ENCODE measurements at regions not wholly inside any gene's neighbourhood (a gene's known extent, or its start where the extent isn't known, plus 50 kb on each side); places are given as distances from the start of the nearest gene placed in this dataset.

GRCh38 chr4:101711590-101712260 lies 78.8 kb upstream of the BANK1 start:
- no peak overlapping the region for H3K4me3 ChIP-seq
- no peaks in the 10 kb centered on the region for H3K4me1 ChIP-seq (replicated peaks in 1 of 2)
- TF ChIP-seq CTCF (IDR thresholded peaks at IDR 0.05) (no peak), POLR2A (IDR thresholded peaks at IDR 0.05) (no peak)
- H3K36me3 ChIP-seq (replicated peaks in 1 of 2): no peaks in the 10 kb centered on the region
- WGBS, 4 donors: 65 to 75% (median 67%) methylated on average over 2 of the region's 2 CpGs
- H3K27me3 ChIP-seq: no peaks in the 10 kb centered on the region
- no peaks in the 10 kb centered on the region for H3K9me3 ChIP-seq (replicated peaks in 1 of 3)
- no peak overlapping the region for H3K27ac ChIP-seq
- intact Hi-C loops (cut with DNase I): no loop called here
- DNase-seq: no peak

DNA sequence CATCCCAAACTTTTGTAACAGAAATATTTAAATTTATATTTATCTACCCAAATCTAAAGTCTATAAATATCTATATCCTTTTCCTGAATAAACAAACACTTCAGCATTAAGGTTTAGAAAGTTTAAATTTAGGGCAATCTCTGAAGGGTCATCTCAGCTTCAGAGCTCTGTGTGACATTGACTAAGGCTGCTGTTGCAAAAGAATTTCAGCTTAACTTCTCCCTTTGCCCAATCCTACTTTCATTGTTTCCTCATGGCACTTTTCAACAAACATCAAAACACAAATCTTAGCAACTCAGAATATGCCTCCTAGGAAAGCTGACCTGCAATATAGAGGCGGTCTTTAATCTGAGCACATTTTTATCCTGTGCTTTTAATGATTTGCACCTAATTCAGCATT lies 79.7 kb upstream of the BANK1 start:
- DNase-seq: no peak
- Histone ChIP-seq H3K27ac (no peak overlapping the region), H3K4me1 (replicated peaks in 1 of 2) (no peaks in the 10 kb centered on the region), H3K4me3 (no peak overlapping the region), H3K27me3 (no peaks in the 10 kb centered on the region), H3K9me3 (replicated peaks in 1 of 3) (no peaks in the 10 kb centered on the region), H3K36me3 (replicated peaks in 1 of 2) (no peaks in the 10 kb centered on the region)
- WGBS, 4 donors: 86 to 93% (median 91%) methylated on average over 1 of the region's 1 CpG
- intact Hi-C loops (cut with DNase I): no loop called here
- TF ChIP-seq CTCF (IDR thresholded peaks at IDR 0.05) (no peak), POLR2A (IDR thresholded peaks at IDR 0.05) (no peak)

- Histone ChIP-seq H3K4me3 (no peak overlapping the region), H3K27me3 (no peaks in the 10 kb centered on the region), H3K27ac (no peak overlapping the region), H3K4me1 (replicated peaks in 1 of 2) (no peaks in the 10 kb centered on the region), H3K36me3 (replicated peaks in 1 of 2) (no peaks in the 10 kb centered on the region), H3K9me3 (replicated peaks in 1 of 3) (no peaks in the 10 kb centered on the region)
- WGBS, 4 donors: 90 to 97% (median 94%) methylated on average over 1 of the region's 1 CpG
- TF ChIP-seq CTCF (IDR thresholded peaks at IDR 0.05): no peak
- TF ChIP-seq POLR2A (IDR thresholded peaks at IDR 0.05): no peak
- intact Hi-C loops (cut with DNase I): no loop called here
- DNase-seq: no peak
Observed at GRCh38 chr4:101708293-101709039, 82.1 kb upstream of the BANK1 start.

- no peaks in the 10 kb centered on the region for H3K27me3 ChIP-seq
- H3K4me1 ChIP-seq (replicated peaks in 1 of 2): no peaks in the 10 kb centered on the region
- H3K36me3 ChIP-seq (replicated peaks in 1 of 2): no peaks in the 10 kb centered on the region
- H3K4me3 ChIP-seq: no peak overlapping the region
- TF ChIP-seq POLR2A (IDR thresholded peaks at IDR 0.05) (no peak), CTCF (IDR thresholded peaks at IDR 0.05) (no peak)
- intact Hi-C loops (cut with DNase I): no loop called here
- 61 to 87% (median 69%) methylated on average over 3 of the region's 3 CpGs for WGBS, 4 donors
- no peak overlapping the region for H3K27ac ChIP-seq
- no peaks in the 10 kb centered on the region for H3K9me3 ChIP-seq (replicated peaks in 1 of 3)
- DNase-seq: no peak
Observed at GRCh38 chr4:101707596-101707995, 82.9 kb upstream of the BANK1 start.

Measured in adrenal gland (tissue), 9 donors.